ENCODE measurements at regions not wholly inside any gene's neighbourhood (a gene's known extent, or its start where the extent isn't known, plus 50 kb on each side); places are given as distances from the start of the nearest gene placed in this dataset.

GRCh38 chr15:62840526-62841268, 201.8 kb upstream of the TPM1 start:
- no peak for TF ChIP-seq CTCF (conservative IDR thresholded peaks at IDR 0.05; ENCODE audit: low read length)
- no peak for TF ChIP-seq EZH2phosphoT487 (IDR thresholded peaks at IDR 0.05; ENCODE audit: borderline replicate concordance, low read depth, low read length)
